COLO829 (cell line): ENCODE measurements at regions not wholly inside any gene's neighbourhood (a gene's known extent, or its start where the extent isn't known, plus 50 kb on each side); places are given as distances from the start of the nearest gene placed in this dataset.
"Not testable (repeated sequence)": the region's sequence is repeated elsewhere in the genome, so short reads cannot be mapped to it uniquely, and the experiment has no call there.

ENCODE experiments used
- DNase-seq: peaks from one replicate; pipeline ENCODE4 v3.0.0; 2012; ENCODE audit warnings: low spot score

- DNase-seq = not testable (repeated sequence)
Observed at GRCh38 chr3:90206482-90206881, 1099.1 kb downstream of the EPHA3 start.

DNA sequence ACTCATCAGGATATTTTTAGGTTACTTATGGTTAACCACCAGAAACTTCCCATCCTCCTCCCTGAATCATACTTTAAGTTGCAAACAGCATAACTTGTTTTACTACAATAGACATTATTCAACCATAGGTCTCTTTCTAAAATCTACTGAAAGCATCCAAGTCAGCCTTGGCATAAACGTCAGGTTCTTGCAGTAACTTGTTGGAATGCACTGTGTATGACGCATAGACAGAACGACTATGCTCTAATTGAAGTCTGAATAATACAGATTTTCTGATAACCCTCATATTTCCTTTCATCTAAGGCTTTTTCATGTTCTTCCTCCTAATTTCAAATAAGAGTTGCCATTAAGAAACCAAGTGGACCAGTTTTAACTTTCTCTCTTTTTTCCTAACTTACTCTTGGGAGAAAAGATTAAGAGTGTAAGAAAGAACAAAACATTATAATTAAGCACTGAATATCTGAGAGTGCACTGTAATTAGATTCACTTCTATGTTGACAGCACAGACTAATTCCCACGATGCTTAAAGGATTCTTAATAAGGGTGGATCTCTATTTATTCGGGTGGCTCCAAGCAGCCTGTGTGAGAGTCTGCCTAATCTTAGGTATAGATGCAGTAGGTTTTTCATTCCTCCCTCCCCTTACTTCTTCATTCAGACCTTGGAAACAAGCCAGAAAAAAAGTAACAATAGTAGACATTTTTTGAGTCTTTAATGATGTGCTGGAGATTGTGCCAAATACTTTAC is 1100.1 kb downstream of the EPHA3 start:
- peak; percentile 71 for DNase-seq

DNA sequence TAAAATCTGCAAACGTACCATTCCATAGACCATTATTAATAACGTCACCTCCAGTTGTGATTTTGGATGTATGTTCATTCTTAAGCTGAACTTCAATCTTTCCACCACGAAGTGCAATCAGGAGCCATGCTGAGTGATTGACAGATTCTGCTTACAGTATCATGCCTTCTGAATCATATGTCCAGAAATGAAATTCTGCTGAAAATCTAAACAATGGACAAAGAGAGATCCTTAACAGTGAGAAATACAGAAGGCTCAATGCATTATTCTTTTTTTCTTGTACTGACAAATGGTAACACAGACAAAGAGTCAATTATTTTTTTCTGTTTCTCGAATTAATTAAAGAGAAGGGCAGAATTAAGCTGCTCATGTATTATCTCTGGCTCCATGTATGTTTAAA is 1114.5 kb downstream of the EPHA3 start:
- peak; percentile 28 for DNase-seq

- no peak for DNase-seq
Observed at GRCh38 chr3:90241481-90241880, 1134.1 kb downstream of the EPHA3 start.

DNA sequence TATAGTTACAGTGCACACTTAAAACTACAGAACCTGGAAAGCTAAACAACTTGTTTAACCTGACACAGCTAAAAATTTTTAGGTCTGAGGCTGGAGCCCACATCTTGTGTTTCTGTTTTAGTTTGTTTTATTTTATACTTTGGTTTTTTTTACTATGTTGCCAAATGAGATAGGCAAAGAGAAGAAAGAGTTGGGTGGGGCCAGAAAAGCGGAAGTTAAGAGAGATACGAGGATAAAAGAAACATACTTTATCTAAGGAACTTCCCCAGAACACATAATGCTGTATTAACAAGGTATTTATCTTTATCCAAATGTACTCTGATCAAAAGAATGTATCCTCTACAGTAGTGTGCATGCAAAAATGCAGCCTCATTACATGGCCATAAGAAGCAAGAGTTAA is 1145.7 kb downstream of the EPHA3 start:
- no peak for DNase-seq

DNA sequence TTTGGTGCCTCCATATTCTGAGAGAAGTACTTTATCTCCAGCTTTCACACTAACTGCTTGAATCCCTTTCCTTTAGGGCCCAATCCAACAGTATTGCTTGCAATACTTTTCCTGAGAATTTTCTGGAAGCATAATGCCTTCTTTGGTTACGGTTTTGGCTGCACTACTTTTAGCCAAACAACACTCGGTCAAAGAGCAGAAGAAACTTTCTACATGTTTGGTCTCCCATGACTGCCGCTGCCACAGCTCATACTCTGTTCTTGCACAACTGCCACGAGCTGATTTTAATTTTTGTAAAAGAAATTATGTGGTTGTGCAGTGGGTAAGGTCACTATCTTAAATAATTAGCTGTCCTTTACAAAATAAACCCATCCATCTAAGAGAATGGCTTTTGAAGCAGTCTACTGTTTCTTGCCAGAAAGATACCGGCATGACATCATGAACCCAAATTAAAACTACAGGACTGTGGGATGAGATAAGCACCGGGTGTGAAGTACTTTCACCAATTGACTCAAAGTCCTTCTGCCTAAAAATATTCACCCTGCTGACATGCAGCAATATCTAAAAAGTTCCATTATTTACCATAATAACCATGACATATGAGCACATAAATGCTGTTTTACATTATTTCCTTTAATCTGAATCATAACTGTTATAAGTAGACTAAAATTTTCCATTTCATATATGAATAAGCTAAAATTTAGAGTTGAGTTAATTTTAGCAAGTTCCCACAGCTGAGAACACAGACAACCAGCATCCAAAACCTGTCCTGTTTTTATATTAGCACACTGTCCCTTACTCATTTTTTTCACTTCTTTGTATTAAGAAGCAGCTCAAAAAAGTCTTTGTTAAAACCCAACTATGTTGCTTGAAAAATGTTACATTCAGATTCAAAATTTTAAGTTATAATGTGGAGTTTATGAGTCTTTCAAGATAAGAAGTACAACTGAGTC is 1154.3 kb downstream of the EPHA3 start:
- no peak for DNase-seq
